ENCODE measurements at regions not wholly inside any gene's neighbourhood (a gene's known extent, or its start where the extent isn't known, plus 50 kb on each side); places are given as distances from the start of the nearest gene placed in this dataset.

DNA sequence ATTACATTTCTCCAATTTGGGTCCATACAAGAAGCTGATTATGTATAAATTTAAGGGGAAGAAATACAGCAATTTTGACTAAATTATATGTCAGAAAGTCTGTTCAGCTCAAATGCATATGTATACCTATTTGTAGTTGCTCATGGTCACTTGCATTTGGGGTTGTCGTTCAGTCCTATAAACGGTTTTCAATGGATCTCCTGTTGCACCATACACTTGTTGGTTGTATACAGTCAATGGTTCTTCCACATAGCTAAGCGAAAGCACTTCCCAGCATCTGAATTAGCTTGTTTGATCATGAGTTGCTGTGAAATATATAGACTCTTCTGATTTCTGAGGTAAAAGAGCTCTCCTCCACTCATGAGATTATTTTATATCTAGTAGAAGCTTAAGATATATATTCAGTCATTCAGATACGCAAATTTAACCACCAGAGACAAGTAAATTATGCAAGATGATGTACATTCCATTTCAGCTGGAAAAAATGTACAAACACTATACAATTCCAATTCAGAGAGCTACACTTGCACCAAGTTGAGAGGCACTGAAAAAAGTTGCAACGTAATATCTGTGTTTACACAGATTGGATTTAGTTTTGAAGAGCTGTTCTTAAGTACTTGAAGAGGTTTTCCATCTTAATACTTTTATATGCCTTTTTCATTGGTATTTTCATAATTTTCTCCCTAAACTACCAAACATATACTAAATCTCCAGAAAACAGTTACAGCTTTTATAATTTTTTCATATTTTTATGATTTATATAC lies 64.4 kb upstream of the POU5F2 start:
- no peak overlapping the region for H4K8ac ChIP-seq (replicated peaks; ENCODE audit: insufficient read length, low read depth, low read length)
- no peaks in the 10 kb centered on the region for H4K20me1 ChIP-seq (ENCODE audit: control insufficient read depth, insufficient read depth, insufficient read length)
- Mint-ChIP-seq H3K27me3 (ENCODE audit: low read depth) (peaks cover 7% of the 10 kb centered on the region), H3K36me3 (ENCODE audit: insufficient read depth in 1 of 3, low read depth in 3 of 3) (no peaks in the 10 kb centered on the region), H3K4me1 (peaks cover 4% of the 10 kb centered on the region in 2 experiments), H3K27ac (no peak overlapping the region), H3K9me3 (no peaks in the 10 kb centered on the region), H3K4me3 (no peak overlapping the region)
- no peak overlapping the region for H4K5ac ChIP-seq (ENCODE audit: insufficient read length, low read depth, low read length)
- no peak overlapping the region for H4K91ac ChIP-seq (ENCODE audit: insufficient read length, low read depth, low read length)
- H3K23me2 ChIP-seq (ENCODE audit: insufficient read length, low read depth, low read length, poor library complexity, severe bottlenecking), result no peaks in the 10 kb centered on the region
- no peaks in the 10 kb centered on the region for H3K4me1 ChIP-seq (ENCODE audit: insufficient read depth, low read length)
- no peak overlapping the region for H2AFZ ChIP-seq (ENCODE audit: low read length)
- H3K9me3 ChIP-seq (ENCODE audit: control insufficient read depth, low read depth, low read length), result no peaks in the 10 kb centered on the region
- no peak overlapping the region for H2AK5ac ChIP-seq (ENCODE audit: insufficient read length, low read length)
- no peak overlapping the region for H2BK15ac ChIP-seq (ENCODE audit: low read depth, low read length)
- H3K4ac ChIP-seq (ENCODE audit: low read depth, low read length), result no peak overlapping the region
- no peak overlapping the region for H3K27ac ChIP-seq (ENCODE audit: insufficient read length, low read depth, low read length)
- no peak overlapping the region for H3K9ac ChIP-seq (ENCODE audit: extremely low read depth, insufficient read length, low read length)
- TF ChIP-seq, protein P1, sequence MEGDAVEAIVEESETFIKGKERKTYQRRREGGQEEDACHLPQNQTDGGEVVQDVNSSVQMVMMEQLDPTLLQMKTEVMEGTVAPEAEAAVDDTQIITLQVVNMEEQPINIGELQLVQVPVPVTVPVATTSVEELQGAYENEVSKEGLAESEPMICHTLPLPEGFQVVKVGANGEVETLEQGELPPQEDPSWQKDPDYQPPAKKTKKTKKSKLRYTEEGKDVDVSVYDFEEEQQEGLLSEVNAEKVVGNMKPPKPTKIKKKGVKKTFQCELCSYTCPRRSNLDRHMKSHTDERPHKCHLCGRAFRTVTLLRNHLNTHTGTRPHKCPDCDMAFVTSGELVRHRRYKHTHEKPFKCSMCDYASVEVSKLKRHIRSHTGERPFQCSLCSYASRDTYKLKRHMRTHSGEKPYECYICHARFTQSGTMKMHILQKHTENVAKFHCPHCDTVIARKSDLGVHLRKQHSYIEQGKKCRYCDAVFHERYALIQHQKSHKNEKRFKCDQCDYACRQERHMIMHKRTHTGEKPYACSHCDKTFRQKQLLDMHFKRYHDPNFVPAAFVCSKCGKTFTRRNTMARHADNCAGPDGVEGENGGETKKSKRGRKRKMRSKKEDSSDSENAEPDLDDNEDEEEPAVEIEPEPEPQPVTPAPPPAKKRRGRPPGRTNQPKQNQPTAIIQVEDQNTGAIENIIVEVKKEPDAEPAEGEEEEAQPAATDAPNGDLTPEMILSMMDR (conservative IDR thresholded peaks at IDR 0.05), result no peak
- H3K4me2 ChIP-seq (ENCODE audit: insufficient read depth, insufficient read length, low read length), result no peak overlapping the region
- no peaks in the 10 kb centered on the region for H3K79me2 ChIP-seq (ENCODE audit: insufficient read depth, low read length)
- no peak overlapping the region for H3K56ac ChIP-seq (ENCODE audit: insufficient read length, low read depth, low read length)
- H3K79me1 ChIP-seq (ENCODE audit: insufficient read depth, low read depth, low read length, poor library complexity, severe bottlenecking), result no peaks in the 10 kb centered on the region
- no peak overlapping the region for H3K18ac ChIP-seq (ENCODE audit: insufficient read length, low read depth, low read length)
- H3K14ac ChIP-seq (ENCODE audit: insufficient read depth, low read length), result no peak overlapping the region
- no peak overlapping the region for H2BK12ac ChIP-seq (ENCODE audit: insufficient read length, low read depth, low read length)
- H2BK120ac ChIP-seq (ENCODE audit: low read depth, low read length, poor library complexity, severe bottlenecking), result no peak overlapping the region
- no CpG with 5 or more reads among the region's 5 CpGs for WGBS (ENCODE audit: extremely low coverage, insufficient read length, low lambda C conversion rate)
- H3K23ac ChIP-seq (ENCODE audit: insufficient read length, low read depth, low read length), result no peak overlapping the region
- no peak for DNase-seq
- H2BK20ac ChIP-seq (ENCODE audit: low read depth, low read length, poor library complexity, severe bottlenecking), result no peak overlapping the region
- no peak overlapping the region for H2BK5ac ChIP-seq (ENCODE audit: insufficient read length, low read length)
- no peaks in the 10 kb centered on the region for H3K27me3 ChIP-seq (ENCODE audit: insufficient read depth, low read length)
- no peak overlapping the region for H3T11ph ChIP-seq (ENCODE audit: low read length)

Data from H9 (cell line).